PC-3 (cell line): ENCODE measurements at regions not wholly inside any gene's neighbourhood (a gene's known extent, or its start where the extent isn't known, plus 50 kb on each side); places are given as distances from the start of the nearest gene placed in this dataset.

Source experiments
- CTCF ChIP-seq: fragments of 300-600 bp; sonication (generic); conservative IDR thresholded peaks from 2 replicates; pipeline ENCODE4 v1.5.1; 2017; ENCODE audit warnings: antibody characterized with exemption, low read depth, mild to moderate bottlenecking, low read length
- EZH2 ChIP-seq: fragments of 300-600 bp; sonication (generic); IDR thresholded peaks from one replicate; pipeline ENCODE4 v1.6.1; 2017; ENCODE audit warnings: antibody characterized with exemption, mild to moderate bottlenecking, low read length; ENCODE audit not compliant: unreplicated experiment

- TF ChIP-seq EZH2 (no peak), CTCF (no peak)
Measured at GRCh38 chr3:75180945-75181298, 483.2 kb upstream of the FRG2C start.
